CD1c-positive myeloid dendritic cell (primary cell): ENCODE measurements at regions not wholly inside any gene's neighbourhood (a gene's known extent, or its start where the extent isn't known, plus 50 kb on each side); places are given as distances from the start of the nearest gene placed in this dataset.

ENCODE experiments used
- DNase-seq: peaks from one replicate; pipeline ENCODE4 v3.0.0-alpha.2; 2016; ENCODE audit errors: extremely low spot score

DNA sequence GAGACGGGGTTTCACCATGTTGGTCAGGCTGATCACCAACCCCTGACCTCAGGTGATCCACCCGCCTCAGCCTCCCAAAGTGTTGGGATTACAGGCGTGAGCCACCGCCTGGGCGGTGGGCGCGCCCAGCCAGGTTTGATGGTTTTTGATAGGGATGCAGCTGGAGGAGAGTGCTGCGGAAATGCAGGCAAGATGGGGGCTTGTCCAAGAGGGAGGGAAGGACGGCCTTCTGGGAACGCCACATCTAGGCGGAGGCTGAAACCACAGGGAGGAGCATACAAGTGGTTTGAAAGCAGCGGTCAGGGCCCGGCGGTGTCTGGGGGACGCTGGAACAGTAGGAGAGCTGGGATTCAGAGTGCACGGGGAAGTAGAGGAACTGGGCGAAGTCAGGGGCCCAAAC is 134.6 kb downstream of the VRK1 start:
- no peak for DNase-seq

DNA sequence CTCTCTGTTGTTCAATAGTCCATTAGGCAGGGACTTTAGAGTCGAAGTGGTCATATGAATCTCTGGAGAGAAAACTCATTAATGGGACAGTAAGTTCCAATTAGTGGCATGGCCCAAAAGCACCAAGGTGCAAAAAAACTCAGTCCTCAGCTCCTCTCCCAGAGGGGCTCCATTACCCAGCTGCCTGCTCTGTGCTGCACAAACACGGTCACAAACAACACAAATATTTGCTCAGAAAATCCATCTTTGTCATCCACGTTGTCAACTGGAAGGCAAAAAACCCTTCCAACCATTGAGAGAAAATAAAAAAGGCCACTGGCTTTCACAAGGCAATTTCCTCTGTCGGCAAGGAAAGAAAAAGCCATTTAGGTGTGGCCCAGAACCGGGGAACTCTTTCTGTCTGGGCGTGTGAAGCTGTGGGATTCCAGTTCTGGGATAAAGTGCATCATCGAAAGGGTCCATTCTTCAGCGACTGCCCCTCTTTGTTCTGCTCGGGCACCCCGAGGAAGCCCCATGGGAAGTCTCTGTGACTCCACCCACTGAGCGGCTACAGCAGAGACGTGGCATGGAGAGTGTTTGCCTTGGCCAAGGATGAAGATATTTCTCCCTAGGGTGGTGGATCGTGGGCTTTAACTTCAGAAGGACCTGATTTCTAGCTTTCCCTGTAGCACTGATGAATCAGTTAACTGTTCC is 137.6 kb downstream of the VRK1 start:
- no peak for DNase-seq

DNA sequence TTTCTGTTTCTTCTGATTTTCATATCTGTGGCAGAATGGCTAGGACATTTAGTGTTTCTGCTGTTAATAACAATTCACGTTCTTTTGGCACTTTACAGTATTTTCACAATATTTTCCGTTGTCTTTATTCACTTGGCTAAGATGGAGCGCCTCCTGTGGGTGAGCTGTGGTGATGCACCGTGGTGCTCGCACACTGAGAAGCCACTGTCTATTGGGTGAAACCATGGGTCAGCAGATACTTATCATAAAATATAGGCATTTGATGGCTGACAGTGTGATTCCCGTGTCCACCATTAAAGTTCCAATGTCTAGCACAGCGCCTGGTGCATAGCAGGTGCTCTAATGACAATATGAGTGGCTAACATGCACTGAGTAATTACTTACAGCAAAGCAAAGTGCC is 141.8 kb downstream of the VRK1 start:
- DNase-seq = peak; percentile 10

DNA sequence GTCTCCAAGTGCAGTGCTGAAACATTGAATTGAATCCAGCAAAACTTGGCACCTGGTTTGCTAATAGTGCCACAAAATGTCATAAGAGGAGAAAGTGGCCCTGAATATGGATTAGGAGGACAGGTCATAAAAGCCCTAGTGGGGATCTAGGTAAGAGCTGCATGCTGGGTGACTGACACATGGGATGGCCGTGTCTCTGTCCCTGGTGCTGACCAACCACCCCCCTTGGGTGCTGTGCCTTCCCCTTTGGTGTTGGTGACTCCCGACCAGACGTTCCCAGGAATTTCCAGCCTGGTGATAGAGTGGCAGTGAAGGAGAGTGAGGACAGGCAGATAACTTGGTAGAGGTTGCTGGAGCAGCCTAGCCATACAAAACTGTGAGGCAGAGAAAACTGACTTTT is 142.8 kb downstream of the VRK1 start:
- no peak for DNase-seq

DNA sequence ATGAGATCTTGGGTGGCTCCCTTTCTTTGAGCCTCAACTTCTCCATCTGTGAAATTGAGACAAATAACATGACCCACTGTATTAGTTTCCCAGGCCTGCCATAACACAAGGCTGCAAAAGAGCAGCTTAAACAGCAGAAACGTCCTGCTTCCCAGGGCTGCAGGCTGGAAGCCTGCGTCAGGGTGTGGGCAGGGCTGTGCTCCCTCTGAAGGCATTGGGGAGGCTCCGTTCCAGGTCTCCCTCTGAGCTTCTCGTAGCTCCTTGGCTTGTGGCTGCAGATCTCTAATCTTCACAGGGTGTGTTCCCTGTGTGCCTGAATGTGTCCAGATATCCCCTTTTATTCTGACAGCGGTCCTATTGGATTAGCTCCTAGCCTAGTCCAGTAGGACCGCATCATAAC is 147.1 kb downstream of the VRK1 start:
- DNase-seq = no peak

DNA sequence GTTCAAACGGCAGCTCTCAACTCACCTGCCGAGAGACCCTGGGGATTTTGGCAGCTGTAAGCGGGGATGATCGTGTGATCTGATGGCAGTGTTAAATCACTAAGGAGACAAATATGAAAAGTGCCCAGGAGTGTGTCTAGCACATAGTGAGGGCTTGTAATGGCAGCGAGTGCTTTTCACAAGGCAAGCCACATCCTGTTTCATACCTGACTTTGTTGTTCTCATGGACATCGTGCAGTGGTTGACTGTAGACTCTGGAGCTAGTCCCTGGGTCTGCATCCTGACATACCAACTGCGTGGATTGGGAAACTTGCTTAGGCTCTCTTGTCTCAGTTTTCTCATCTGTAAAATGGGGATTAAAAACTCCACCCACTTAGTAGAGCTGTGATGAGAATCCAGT is 148.5 kb downstream of the VRK1 start:
- DNase-seq = no peak

DNA sequence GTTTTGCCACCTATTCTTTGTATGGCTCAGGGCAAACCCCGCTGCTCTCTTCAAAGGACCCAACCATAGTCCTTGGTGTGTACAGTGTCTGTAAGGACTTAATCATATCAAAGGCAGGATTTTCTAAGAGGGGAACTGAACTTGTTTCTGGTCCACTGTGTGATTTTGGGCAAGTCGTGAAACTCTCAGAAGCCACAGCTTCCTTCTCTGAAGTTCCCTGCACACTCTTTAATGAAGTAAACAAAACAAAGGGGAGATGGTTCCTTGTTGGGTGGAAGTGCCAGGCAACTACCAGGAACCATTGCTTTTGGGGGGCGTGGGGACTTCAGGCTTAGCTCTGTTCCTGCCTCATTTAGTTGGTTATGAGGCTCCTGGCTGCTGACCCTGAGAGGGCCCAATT is 152.4 kb downstream of the VRK1 start:
- DNase-seq = peak; percentile 37

DNA sequence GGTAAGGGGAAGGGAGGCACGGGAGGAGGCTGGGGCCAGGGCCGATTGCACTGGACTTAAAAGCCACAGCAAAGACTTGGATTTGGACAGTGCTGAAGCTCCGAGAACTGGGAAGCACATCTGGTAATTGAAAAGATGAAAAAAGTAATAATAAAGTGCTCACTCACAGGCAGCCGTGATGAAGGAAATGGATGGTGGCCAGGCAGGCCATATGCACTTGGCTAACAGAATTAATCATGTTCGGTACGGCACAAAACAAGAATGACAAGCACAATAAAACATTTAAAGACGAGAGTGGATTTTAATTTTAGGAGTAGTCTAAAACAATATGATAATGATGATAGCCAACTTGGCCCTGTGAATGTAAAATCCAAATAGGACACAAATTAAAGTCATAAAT is 154.3 kb downstream of the VRK1 start:
- no peak for DNase-seq

DNA sequence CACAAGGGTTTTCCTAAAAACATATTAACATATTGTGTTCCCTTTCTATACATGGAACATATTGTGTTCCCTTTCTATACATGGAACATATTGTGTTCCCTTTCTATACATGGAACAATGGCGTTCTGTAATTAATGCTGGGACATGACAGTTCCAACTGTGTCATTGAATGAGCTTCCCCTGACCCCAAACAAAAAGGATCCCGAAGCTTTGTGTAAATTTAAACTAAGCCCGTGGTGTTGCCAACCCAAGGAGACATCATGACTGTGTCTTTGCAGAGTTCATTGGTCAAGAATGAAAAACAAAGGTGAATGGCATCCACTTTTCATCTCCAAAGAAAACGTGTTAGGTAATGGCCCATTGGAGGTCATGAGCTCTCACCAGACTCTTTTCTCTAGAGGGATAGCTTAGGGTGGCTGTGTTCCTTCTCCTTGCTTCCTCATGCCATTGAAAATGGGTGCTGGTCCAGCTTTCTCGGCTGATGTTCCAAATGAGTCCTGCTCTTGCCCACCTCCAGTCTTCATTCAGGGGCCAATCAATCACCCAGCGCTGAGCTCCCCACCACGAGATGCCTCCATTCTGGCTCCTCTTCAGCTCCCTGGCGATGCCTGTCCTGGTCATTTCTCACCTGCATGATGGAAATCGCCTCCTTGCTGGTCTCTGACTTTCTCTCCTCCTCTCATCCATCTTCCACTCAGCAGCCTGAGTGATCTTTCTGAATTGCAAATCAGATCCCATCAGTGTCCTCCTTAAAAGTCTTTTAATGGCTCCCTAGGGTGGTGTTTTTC is 156.1 kb downstream of the VRK1 start:
- no peak for DNase-seq

DNA sequence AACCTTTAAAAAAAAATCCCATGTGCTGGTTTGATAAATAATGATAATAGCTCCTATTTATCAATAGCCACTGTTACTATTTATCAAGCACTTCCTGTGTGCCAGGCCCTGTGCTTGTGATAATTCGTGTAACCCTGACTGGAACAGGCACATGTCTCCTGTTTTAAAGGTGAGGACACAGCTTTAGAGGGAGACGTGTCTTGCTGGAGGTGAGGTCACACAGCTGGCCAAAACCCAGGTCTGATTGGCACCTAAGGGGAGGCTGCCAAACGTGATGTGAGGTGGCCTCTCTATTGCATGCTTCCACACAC is 156.6 kb downstream of the VRK1 start:
- no peak for DNase-seq

DNA sequence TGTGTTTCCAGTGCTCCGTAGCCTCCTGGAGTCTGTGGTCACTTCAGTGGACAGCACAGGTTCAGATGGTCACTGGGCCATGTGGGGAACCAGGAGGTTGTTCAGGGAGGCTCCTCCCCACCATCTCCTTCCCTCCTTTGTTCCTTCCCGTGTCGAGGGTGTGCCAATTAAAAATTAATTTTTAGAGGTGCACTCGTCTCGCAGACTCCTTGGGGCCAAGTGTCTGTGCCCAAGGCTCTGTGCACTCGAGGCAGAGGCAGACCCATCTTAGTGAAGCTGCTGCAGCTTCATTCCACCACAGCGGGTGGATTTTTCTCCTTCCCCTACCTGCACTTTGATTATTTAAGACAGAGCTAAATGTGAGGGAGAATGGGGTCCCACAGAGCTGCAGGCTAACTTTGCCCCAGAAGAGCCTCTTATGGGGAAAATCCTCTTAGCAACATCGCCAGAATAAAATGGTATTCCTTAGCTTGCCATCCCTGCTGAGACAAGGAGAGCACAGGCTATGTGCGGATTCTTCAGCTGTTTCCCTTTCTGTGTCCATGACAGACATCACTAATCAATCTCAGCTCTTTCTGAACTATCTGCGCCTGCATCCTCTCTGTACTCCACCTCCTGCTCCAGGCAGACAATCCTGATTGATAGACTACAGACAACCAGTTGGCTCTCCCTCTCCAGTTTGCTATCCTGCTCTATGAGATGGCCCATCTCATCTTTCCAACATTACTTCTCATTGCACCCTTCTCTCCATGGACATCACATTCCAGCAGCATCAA is 159.5 kb downstream of the VRK1 start:
- no peak for DNase-seq

DNA sequence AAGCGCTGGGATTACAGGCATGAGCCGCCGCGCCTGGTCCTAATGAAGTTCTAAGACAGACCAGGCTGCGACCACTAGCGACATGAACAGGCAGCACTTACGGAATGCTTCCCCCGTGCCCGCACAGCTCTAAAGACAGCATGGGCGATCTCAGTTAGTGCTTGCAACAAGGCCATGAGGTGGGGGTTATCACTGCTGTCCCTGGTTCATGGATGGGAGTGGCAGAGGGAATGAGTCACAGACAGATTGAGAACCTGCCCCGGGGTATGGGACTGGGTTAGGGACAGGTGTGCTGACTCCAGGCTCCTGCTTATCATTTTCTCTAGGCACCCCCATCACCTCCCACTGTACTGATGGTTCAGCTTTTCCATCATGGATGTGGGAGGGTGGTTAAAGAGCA is 160.9 kb downstream of the VRK1 start:
- DNase-seq = no peak

DNA sequence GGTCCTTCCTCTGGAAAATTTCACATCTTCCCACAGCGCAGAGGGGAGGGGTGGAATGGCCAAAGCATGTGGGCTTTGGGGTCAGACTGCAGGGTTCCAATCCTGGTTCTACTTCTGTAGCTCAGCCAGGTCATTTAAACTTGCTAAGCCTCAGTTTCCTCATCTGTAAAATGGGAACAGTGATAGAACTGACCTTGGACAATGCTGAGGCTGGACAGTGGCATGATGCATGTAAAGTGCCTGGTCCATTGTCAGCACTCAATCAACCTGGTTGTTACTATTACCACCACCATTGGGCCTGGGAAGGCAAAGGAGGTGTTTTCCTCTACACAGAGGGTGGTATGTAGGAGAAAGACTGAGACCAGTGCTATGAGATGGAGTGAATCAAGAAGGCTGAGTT is 162.8 kb downstream of the VRK1 start:
- DNase-seq = no peak

DNA sequence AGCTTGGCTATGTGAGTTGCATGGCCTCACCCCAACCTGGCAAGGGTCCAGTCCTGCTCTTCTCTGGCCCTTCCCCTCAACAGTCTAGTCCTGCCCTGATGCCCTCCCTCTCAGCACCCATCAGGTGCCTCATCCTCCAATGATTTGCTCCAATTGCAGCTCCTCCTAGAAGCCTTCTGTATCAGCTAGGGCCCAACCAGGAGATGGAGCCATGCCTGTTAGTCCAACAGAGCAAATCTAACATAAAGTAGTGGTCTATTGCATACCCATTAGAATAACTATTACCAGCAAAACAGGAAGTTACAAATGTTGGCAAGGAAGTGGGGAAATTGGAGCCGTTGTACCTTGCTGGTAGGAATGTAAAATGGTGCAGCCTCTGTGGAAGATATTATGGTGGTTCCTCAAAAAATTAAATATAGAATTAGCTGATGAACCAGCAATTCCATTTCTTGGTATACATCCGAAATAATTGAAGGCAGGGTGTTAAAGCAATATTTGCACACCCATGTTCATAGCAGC is 163.5 kb downstream of the VRK1 start:
- no peak for DNase-seq

DNA sequence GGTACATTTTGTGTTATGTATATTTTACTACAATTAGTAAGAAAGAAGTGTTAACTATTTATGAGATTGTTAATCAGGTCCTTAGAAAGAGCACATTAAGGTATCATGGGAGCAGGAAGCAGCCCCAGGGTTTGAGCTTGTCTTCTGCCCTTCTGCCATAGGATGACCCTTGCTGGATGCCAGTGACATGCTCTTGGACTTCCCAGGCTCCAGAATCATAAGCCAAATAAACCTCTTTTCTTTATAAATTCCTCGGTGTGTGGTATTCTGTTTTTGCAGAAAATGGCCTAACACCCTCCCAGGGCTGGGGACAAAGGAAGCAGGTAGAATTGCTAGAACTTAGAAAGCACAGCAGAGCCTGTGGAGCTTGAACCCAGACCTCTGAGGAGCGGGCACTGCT is 164.7 kb downstream of the VRK1 start:
- DNase-seq = no peak

DNA sequence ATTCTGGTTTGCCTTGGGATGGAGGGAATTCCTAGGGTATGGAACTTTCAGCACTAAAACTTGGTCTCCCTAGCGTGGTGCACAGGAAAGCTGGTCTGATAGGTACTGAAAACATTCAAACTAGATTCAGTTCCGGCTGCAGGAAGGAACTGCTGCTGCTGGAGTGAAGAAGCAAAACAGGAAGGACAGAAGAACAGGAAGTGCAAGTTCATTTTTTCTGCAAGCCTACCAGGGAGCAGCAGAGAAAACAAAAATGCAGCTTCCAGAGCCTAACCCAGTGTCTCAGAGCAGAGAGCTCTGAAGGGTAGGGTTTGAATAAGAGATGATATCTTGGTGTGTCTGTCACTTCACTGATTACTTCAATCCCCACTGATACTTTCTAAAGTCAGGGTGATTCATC is 165.2 kb downstream of the VRK1 start:
- DNase-seq = peak; percentile 53

DNA sequence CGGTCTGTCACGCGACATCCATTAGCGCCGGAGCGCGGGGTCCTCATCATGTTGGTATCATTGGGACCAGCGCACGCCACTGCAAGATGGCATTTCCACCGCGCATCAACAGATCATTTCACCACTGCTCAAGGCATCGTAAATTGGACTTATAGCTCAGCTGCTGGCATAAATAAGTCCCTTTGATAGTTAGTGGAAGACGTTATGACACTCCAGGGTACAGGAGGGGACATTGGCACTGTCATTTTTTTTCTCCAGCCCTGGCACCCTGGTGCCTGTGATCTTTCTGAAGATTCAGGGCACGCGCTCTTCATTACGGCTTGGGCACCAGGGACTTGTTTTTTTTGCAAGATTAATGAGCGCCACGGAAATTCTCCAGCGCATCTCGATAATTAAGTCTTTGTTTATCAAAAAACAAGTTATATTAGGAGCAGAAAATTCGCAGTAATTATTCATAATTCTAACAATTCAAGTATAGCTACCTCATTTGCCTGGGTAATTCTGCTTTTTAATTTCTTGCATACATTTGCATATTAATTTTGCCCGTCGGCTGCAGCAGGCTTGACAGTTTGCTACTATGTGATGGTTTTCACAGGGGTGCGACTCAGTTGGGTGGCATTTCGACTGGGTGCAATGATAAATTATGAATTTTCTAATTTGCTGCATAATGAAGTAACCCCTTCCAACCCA is 167.7 kb downstream of the VRK1 start:
- DNase-seq = no peak

DNA sequence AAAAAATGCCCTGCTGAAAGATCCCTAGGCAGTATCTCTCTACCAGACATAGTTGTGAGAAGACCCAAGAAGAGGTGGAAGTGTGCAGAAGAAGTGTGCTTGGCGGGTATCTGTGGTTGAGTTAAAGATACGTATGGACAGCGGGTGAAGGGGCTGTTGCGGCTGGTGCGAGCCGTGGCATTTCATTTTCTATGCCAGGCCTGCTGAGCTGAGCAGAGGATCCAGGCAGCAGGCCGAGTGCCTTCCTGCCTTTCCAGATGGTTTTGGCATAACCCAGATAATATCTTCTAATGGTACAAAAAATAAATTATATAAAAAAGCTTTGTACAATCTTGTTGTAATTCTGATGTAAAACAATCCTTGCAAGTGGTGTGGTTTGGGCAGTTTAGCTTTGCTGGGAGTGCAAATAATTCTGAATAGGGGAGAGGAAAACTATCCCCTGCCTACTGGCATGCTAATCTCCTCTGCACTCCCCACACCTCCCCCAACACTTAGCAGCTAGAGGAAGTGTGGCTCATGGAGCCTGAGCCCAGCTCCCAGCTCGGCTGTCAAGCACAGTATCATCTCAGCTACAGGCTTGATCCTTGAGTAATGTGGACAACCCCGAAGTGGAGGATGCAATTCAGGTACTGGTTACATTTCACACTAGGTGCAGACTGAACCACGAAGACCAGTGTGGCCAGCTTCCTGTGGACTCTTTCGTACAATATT is 168.9 kb downstream of the VRK1 start:
- DNase-seq = no peak

DNA sequence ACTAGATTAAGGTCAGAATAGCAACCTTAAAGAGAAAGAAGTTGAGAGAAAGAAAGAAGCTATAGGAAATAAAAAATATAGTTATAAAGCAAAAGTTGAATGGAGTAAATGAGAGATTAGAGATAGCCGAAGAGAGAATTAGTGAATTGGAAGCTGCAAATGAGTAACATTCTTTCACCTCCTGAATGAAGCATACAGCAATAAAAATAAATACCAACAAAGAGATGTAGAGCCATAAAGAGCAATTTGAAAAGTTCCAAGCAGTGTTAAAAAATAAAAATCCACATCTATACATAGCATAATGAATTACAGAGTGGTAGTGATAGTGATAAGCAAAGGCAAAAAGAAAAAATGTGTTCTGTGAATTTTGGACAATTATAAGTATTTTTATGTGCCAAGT is 177.9 kb downstream of the VRK1 start:
- no peak for DNase-seq

DNA sequence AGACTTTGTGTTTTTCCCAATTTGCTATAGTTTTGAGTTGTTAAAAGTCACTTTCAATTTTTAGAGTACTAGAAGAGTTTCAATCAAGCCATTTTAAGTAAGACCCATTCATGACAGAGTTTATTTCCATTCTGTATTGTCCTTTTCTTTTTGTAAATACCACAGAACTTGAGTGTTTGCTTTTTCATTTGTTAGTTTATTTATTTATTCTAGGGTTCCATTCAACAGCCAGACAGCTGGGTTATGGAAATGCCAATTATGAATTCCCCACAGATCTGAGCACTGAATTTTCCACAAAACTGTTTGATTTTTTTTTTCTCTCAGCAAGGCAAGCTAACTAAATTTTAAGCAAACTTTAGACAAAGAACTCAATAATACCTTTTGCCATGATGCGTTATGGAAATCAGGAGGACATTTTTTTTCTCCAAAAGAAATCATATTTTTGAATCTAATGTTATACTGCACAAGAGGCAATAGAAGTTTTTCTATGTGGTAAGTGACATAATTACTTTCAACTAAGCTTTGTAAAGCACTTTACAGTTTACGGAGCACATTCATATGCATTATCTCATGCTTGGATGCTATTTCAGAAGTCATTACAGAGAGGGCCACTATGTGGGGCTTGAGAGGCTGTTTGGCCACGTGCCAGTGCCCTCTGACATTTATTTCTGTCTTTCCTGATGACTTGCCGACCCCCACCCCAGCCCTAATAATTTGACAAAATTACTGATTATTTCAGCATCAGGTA is 181.5 kb downstream of the VRK1 start:
- no peak for DNase-seq

DNA sequence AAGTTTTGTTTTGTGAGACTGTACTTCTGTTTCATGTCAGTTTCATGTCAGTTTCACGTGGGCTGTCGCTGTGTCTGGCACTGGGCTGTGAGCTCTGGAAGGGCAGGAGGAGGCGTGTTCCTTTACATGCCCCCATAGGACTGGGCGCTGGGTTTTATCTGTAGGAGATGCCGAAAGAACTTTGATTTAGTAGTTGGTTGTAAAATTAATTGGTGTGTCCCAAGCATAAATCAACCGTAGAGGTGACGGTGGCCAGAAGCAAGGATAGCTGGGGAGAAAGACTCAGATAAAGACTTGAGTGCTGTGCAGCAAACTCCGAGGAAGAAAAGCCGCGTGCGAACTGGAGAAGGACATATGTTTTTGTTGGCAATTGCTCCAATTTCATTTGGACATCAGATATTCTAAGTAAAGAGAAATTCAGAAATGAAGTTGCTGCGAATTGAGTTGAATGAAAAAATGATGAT is 182.5 kb downstream of the VRK1 start:
- no peak for DNase-seq
